MM.1S (cell line): ENCODE measurements at regions not wholly inside any gene's neighbourhood (a gene's known extent, or its start where the extent isn't known, plus 50 kb on each side); places are given as distances from the start of the nearest gene placed in this dataset.

Source experiments
- DNase-seq: peaks from one replicate; pipeline ENCODE4 v3.0.0-alpha.2; 2015
- H2AFZ ChIP-seq: fragments of 300-600 bp; sonication (generic); 2 replicates; pipeline ENCODE4 v1.6.0; 2016; ENCODE audit warnings: antibody characterized with exemption, low read length
- H3F3A ChIP-seq: fragments of 300-600 bp; sonication (generic); 2 replicates; pipeline ENCODE4 v1.6.1; 2016; ENCODE audit warnings: mild to moderate bottlenecking, antibody characterized with exemption, low read length, moderate library complexity, mixed read lengths; ENCODE audit not compliant: insufficient read depth
- H3K27ac ChIP-seq: fragments of 300-600 bp; sonication (generic); 2 replicates; pipeline ENCODE4 v1.5.1; 2016; ENCODE audit warnings: mild to moderate bottlenecking, low read length
- H3K27me3 ChIP-seq: fragments of 300-600 bp; sonication (generic); replicated peaks from 2 replicates; pipeline ENCODE4 v1.6.0; 2016; ENCODE audit warnings: low read length; ENCODE audit not compliant: insufficient read depth
- H3K36me3 ChIP-seq: fragments of 300-600 bp; sonication (generic); replicated peaks from 2 replicates; pipeline ENCODE4 v1.6.1; 2016; ENCODE audit warnings: mild to moderate bottlenecking, low read length, mixed read lengths; ENCODE audit not compliant: insufficient read depth
- H3K4me1 ChIP-seq: fragments of 300-600 bp; sonication (generic); 2 replicates; pipeline ENCODE4 v1.6.1; 2016; ENCODE audit warnings: low read length, mixed read lengths
- H3K4me2 ChIP-seq: fragments of 300-600 bp; sonication (generic); 2 replicates; pipeline ENCODE4 v1.6.0; 2016; ENCODE audit warnings: low read depth, low read length
- H3K4me3 ChIP-seq: fragments of 300-600 bp; sonication (generic); 2 replicates; pipeline ENCODE4 v1.5.1; 2016; ENCODE audit warnings: low read length, mixed read lengths
- H3K79me2 ChIP-seq: fragments of 300-600 bp; sonication (generic); 2 replicates; pipeline ENCODE4 v1.6.1; 2016; ENCODE audit warnings: mixed run types, low read length, mixed read lengths
- H3K9ac ChIP-seq: fragments of 300-600 bp; sonication (generic); 2 replicates; pipeline ENCODE4 v1.6.1; 2016; ENCODE audit warnings: low read length, mixed read lengths
- H3K9me2 ChIP-seq: fragments of 300-600 bp; sonication (generic); replicated peaks from 2 replicates; pipeline ENCODE4 v1.6.1; 2016; ENCODE audit warnings: mild to moderate bottlenecking, low read length, mixed read lengths; ENCODE audit not compliant: insufficient read depth
- H3K9me3 ChIP-seq: fragments of 300-600 bp; sonication (generic); replicated peaks from 2 replicates; pipeline ENCODE4 v1.6.1; 2016; ENCODE audit warnings: mild to moderate bottlenecking, low read length, mixed read lengths; ENCODE audit not compliant: insufficient read depth
- H4K20me1 ChIP-seq: fragments of 300-600 bp; sonication (generic); 2 replicates; pipeline ENCODE4 v1.6.1; 2016; ENCODE audit warnings: mild to moderate bottlenecking, low read length, moderate library complexity, mixed read lengths; ENCODE audit not compliant: insufficient read depth
- CTCF ChIP-seq: fragments of 300-600 bp; sonication (generic); IDR thresholded peaks from 2 replicates; pipeline ENCODE4 v1.5.1; 2016; ENCODE audit warnings: antibody characterized with exemption, low read length, mixed read lengths
- EZH2 ChIP-seq: fragments of 300-600 bp; sonication (generic); optimal IDR thresholded peaks from 2 replicates; pipeline ENCODE3; 2017; ENCODE audit warnings: low read depth, mild to moderate bottlenecking, antibody characterized with exemption, low read length, mixed read lengths
- EZH2phosphoT487 ChIP-seq: fragments of 300-600 bp; sonication (generic); IDR thresholded peaks from 2 replicates; pipeline ENCODE4 v1.6.1; 2018; ENCODE audit warnings: antibody characterized with exemption, low read length

DNA sequence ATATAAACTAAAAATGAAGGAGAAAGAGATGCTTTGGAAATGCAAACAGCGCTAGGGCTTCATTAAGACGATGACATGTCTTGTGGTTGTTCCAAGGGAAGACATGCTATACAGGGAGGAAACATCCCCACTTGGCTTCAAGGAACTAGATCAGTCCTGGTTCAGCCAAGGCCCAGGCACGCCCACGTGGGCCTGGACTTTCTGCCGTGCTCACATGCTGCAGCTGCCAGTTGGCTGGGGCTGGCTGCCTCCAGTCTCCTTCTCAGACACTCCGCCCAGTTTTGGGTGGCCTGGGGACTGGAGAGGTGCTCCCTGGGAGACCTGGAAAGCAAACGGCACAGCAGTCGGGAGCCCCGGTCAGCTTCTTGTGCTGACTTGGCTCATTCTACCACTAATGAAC lies 109.6 kb downstream of the GLI2 start:
- H3K36me3 ChIP-seq, result no peaks in the 10 kb centered on the region
- no peak overlapping the region for H3K4me2 ChIP-seq
- no peak for TF ChIP-seq EZH2phosphoT487
- no peak for TF ChIP-seq CTCF
- no peak for TF ChIP-seq EZH2
- no peak overlapping the region for H2AFZ ChIP-seq
- H4K20me1 ChIP-seq, result no peaks in the 10 kb centered on the region
- no peaks in the 10 kb centered on the region for H3K9me3 ChIP-seq
- no peaks in the 10 kb centered on the region for H3K79me2 ChIP-seq
- no peaks in the 10 kb centered on the region for H3K27me3 ChIP-seq
- no peaks in the 10 kb centered on the region for H3F3A ChIP-seq
- DNase-seq, result no peak
- H3K4me1 ChIP-seq, result no peaks in the 10 kb centered on the region
- H3K4me3 ChIP-seq, result no peak overlapping the region
- no peak overlapping the region for H3K9ac ChIP-seq
- H3K27ac ChIP-seq, result no peak overlapping the region
- H3K9me2 ChIP-seq, result no peaks in the 10 kb centered on the region

DNA sequence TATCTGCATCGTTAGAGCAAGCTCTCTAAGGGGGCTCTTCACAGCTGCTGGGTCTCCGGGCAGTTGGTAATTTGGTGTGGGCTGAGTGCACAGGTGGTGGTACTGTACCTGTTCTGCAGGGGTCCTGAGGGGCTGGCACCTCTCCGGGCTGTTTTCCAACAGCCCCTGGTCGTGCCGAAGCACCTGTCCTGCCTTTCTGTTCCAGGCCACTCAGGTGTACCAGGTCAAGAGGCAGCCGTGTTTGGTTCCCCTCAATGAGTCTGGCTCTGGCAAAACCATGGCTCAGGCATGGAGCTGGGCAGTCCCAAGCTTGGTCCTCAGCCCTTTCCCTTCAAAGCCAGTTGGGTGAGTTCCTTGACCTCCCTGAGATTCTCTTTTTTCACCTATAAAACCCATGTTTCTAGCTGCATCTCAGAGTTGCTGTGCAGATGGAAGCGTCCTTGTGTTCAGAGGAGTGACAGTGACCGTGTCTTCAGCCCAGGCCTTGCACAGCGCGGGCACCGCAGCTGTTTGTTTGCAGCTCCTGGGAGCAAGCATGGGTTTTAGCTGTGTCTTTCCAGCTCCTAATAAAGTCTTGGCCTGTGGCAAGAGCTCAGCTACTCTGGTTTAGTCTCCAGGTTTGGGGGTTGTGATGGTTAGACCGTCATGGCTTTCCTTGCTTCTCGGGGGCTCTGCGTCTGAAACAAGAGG lies 110.9 kb downstream of the GLI2 start:
- H3K4me2 ChIP-seq, result no peak overlapping the region
- H3K79me2 ChIP-seq, result no peaks in the 10 kb centered on the region
- H3K36me3 ChIP-seq, result no peaks in the 10 kb centered on the region
- no peaks in the 10 kb centered on the region for H3F3A ChIP-seq
- no peaks in the 10 kb centered on the region for H3K4me1 ChIP-seq
- H3K9me2 ChIP-seq, result no peaks in the 10 kb centered on the region
- DNase-seq, result no peak
- no peak overlapping the region for H3K27ac ChIP-seq
- H4K20me1 ChIP-seq, result no peaks in the 10 kb centered on the region
- H3K9ac ChIP-seq, result no peak overlapping the region
- no peak overlapping the region for H2AFZ ChIP-seq
- no peaks in the 10 kb centered on the region for H3K9me3 ChIP-seq
- no peaks in the 10 kb centered on the region for H3K27me3 ChIP-seq
- TF ChIP-seq CTCF (no peak), EZH2phosphoT487 (no peak), EZH2 (no peak)
- no peak overlapping the region for H3K4me3 ChIP-seq

GRCh38 chr2:120847700-120848321 lies 112.1 kb downstream of the GLI2 start:
- Histone ChIP-seq H3K9ac (no peak overlapping the region), H2AFZ (no peak overlapping the region), H3K36me3 (no peaks in the 10 kb centered on the region), H3K27ac (no peak overlapping the region), H3K9me2 (no peaks in the 10 kb centered on the region), H3K4me1 (no peaks in the 10 kb centered on the region), H3K27me3 (no peaks in the 10 kb centered on the region), H3K79me2 (no peaks in the 10 kb centered on the region), H3K4me3 (no peak overlapping the region), H4K20me1 (no peaks in the 10 kb centered on the region), H3F3A (no peaks in the 10 kb centered on the region), H3K9me3 (no peaks in the 10 kb centered on the region), H3K4me2 (no peak overlapping the region)
- DNase-seq, result no peak
- TF ChIP-seq EZH2 (no peak), CTCF (no peak), EZH2phosphoT487 (no peak)
